Testis (tissue), 2 donors: ENCODE measurements at regions not wholly inside any gene's neighbourhood (a gene's known extent, or its start where the extent isn't known, plus 50 kb on each side); places are given as distances from the start of the nearest gene placed in this dataset.

Source experiments
- DNase-seq: peaks from one replicate; pipeline ENCODE4 v3.0.0-alpha.2; 2019
- H3K27ac ChIP-seq, 2 donors: fragments of 200-600 bp; sonication (generic); one replicate each; pipeline ENCODE4 v1.5.1; 2019
- H3K27me3 ChIP-seq: fragments of 200-600 bp; sonication (generic); one replicate; pipeline ENCODE4 v1.5.1; 2019
- H3K36me3 ChIP-seq: fragments of 200-600 bp; sonication (generic); one replicate; pipeline ENCODE4 v1.5.1; 2017; ENCODE audit warnings: low read depth; ENCODE audit errors: missing control alignments
- H3K4me1 ChIP-seq: fragments of 200-600 bp; sonication (generic); one replicate; pipeline ENCODE4 v1.5.1; 2019
- H3K4me3 ChIP-seq, 2 donors: fragments of 200-600 bp; sonication (generic); one replicate each; pipeline ENCODE4 v1.5.1; 2017 to 2019
- H3K9me3 ChIP-seq: fragments of 200-600 bp; sonication (generic); one replicate; pipeline ENCODE4 v1.5.1; 2017
- POLR2A ChIP-seq: fragments of 450-650 bp; IDR thresholded peaks from one replicate; pipeline ENCODE4 v1.6.1; 2017; ENCODE audit warnings: antibody characterized with exemption, mild to moderate bottlenecking, moderate library complexity
- WGBS, 2 donors: methylation state at CpG; one replicate each; pipeline ENCODE4 v1.1.5; 2018; 5-methylcytosine and 5-hydroxymethylcytosine counted together
- intact Hi-C: fragments of 100-400 bp; cut with DNase I; formaldehyde crosslinking; loops from one replicate; pipeline ENCODE4 v1.15.1; 2023; ENCODE audit warnings: low total_unique reads
- TF ChIP-seq, protein P1 (sequence below), 3 experiments: fragments of 450-650 bp in 2 of 3; fragments of 200-600 bp in 1 of 3; sonication (generic) in 1 of 3; IDR thresholded peaks; one replicate each; pipeline ENCODE4 v1.5.1; 2016 to 2019; ENCODE audit warnings: antibody characterized with exemption in 3 of 3, mild to moderate bottlenecking in 2 of 3, moderate library complexity in 1 of 3

- H3K27me3 ChIP-seq = no peaks in the 10 kb centered on the region
- no peaks in the 10 kb centered on the region for H3K9me3 ChIP-seq
- WGBS, 2 donors = 41 to 52% methylated on average over 9 of the region's 9 CpGs
- DNase-seq = no peak
- TF ChIP-seq POLR2A = no peak
- TF ChIP-seq, protein P1, sequence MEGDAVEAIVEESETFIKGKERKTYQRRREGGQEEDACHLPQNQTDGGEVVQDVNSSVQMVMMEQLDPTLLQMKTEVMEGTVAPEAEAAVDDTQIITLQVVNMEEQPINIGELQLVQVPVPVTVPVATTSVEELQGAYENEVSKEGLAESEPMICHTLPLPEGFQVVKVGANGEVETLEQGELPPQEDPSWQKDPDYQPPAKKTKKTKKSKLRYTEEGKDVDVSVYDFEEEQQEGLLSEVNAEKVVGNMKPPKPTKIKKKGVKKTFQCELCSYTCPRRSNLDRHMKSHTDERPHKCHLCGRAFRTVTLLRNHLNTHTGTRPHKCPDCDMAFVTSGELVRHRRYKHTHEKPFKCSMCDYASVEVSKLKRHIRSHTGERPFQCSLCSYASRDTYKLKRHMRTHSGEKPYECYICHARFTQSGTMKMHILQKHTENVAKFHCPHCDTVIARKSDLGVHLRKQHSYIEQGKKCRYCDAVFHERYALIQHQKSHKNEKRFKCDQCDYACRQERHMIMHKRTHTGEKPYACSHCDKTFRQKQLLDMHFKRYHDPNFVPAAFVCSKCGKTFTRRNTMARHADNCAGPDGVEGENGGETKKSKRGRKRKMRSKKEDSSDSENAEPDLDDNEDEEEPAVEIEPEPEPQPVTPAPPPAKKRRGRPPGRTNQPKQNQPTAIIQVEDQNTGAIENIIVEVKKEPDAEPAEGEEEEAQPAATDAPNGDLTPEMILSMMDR (IDR thresholded peaks at IDR 0.05) = no peak
- no peak overlapping the region for H3K27ac ChIP-seq
- H3K36me3 ChIP-seq = no peaks in the 10 kb centered on the region
- intact Hi-C loops = no loop called here
- no peak overlapping the region for H3K4me3 ChIP-seq
- no peaks in the 10 kb centered on the region for H3K4me1 ChIP-seq
Measured at GRCh38 chr20:57020364-57020763, 246.1 kb downstream of the BMP7 start.

GRCh38 chr20:57022306-57022705 lies 244.1 kb downstream of the BMP7 start:
- no peak overlapping the region for H3K4me3 ChIP-seq
- H3K27ac ChIP-seq = no peak overlapping the region
- intact Hi-C loops = no loop called here
- no peaks in the 10 kb centered on the region for H3K4me1 ChIP-seq
- DNase-seq = no peak
- TF ChIP-seq, protein P1 (IDR thresholded peaks at IDR 0.05) = no peak
- no peak for TF ChIP-seq POLR2A
- no peaks in the 10 kb centered on the region for H3K27me3 ChIP-seq
- no peaks in the 10 kb centered on the region for H3K36me3 ChIP-seq
- 63 to 70% methylated on average over 6 of the region's 6 CpGs for whole genome bisulfite sequencing, 2 donors
- no peaks in the 10 kb centered on the region for H3K9me3 ChIP-seq

DNA sequence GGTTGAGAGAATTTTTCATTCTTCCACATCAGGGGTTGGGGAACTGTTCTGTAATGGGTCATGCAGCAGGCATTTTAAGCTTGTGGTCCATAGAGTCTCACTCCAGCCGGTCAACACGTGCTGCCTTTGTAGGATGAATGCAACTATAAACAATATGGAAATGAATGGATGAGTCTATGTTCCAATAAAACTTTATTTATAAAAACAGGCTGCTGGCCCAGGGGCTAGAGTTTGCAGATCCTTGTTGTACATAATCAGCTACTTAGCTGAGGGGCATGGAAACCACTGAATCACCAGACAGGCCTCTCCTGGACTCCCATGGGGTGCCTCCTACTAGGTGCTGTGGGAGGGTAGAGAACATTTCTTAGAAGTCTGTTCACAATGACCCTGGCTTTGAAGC lies 243.4 kb downstream of the BMP7 start:
- TF ChIP-seq POLR2A = no peak
- TF ChIP-seq, protein P1 (IDR thresholded peaks at IDR 0.05) = no peak
- H3K36me3 ChIP-seq = no peaks in the 10 kb centered on the region
- DNase-seq = no peak
- H3K4me3 ChIP-seq = no peak overlapping the region
- no peak overlapping the region for H3K27ac ChIP-seq
- WGBS, 2 donors = 89 to 96% methylated on average over 2 of the region's 2 CpGs
- no peaks in the 10 kb centered on the region for H3K27me3 ChIP-seq
- H3K4me1 ChIP-seq = no peaks in the 10 kb centered on the region
- intact Hi-C loops = no loop called here
- no peaks in the 10 kb centered on the region for H3K9me3 ChIP-seq

GRCh38 chr20:57023997-57024396 lies 242.4 kb downstream of the BMP7 start:
- Histone ChIP-seq H3K4me1 (no peaks in the 10 kb centered on the region), H3K27me3 (no peaks in the 10 kb centered on the region), H3K4me3 (no peak overlapping the region), H3K36me3 (no peaks in the 10 kb centered on the region), H3K9me3 (no peaks in the 10 kb centered on the region), H3K27ac (no peak overlapping the region)
- intact Hi-C loops = no loop called here
- peak; percentile 23 for DNase-seq
- WGBS, 2 donors = 81% methylated on average over 9 of the region's 9 CpGs
- TF ChIP-seq, protein P1 (IDR thresholded peaks at IDR 0.05) = no peak
- TF ChIP-seq POLR2A = no peak

DNA sequence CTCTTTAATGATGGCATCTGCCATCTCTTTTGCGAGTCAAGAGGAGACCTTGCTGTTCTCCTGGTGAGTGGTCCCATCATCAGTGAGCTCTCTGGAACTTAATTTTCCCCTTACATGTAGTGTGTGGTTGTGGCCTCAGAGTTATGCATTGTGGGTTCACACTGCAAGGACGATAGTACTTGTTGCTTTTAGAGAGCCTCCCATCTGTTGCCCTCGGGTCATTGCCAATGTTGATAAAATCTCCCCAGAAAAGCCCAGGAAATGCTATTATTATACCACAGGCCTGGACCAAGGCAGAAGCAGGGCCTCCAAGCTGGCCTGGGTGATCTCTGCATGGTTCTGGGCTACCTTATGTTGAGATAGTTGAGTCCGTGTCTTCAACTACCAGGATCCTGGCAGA lies 241.6 kb downstream of the BMP7 start:
- Histone ChIP-seq H3K27me3 (no peaks in the 10 kb centered on the region), H3K27ac (no peak overlapping the region), H3K9me3 (no peaks in the 10 kb centered on the region), H3K4me3 (no peak overlapping the region), H3K36me3 (no peaks in the 10 kb centered on the region), H3K4me1 (no peaks in the 10 kb centered on the region)
- intact Hi-C loops = no loop called here
- 77 to 90% methylated on average over 4 of the region's 4 CpGs for WGBS, 2 donors
- DNase-seq = no peak
- TF ChIP-seq, protein P1 (IDR thresholded peaks at IDR 0.05) = no peak
- TF ChIP-seq POLR2A = no peak
